H9 (cell line): ENCODE measurements at regions not wholly inside any gene's neighbourhood (a gene's known extent, or its start where the extent isn't known, plus 50 kb on each side); places are given as distances from the start of the nearest gene placed in this dataset.

Experiments used
- DNase-seq: peaks from one replicate; pipeline ENCODE4 v3.0.0-alpha.2; 2017
- H2AFZ ChIP-seq: one replicate; pipeline ENCODE4 v1.6.1; 2013; ENCODE audit warnings: mild to moderate bottlenecking, low read length, control low read depth, moderate library complexity
- H2AK5ac ChIP-seq: 2 replicates; pipeline ENCODE4 v1.6.1; 2013; ENCODE audit warnings: low read length, control low read depth, mixed read lengths; ENCODE audit not compliant: insufficient read length
- H2BK120ac ChIP-seq: one replicate; pipeline ENCODE4 v1.6.1; 2013; ENCODE audit warnings: low read depth, mild to moderate bottlenecking, low read length, control low read depth, inconsistent platforms; ENCODE audit not compliant: poor library complexity, severe bottlenecking
- H2BK12ac ChIP-seq: 2 replicates; pipeline ENCODE4 v1.6.1; 2013; ENCODE audit warnings: low read length, control low read depth, mixed read lengths, low read depth; ENCODE audit not compliant: insufficient read length
- H2BK15ac ChIP-seq: 2 replicates; pipeline ENCODE4 v1.6.1; 2013; ENCODE audit warnings: low read depth, low read length, control low read depth
- H2BK20ac ChIP-seq: one replicate; pipeline ENCODE4 v1.6.1; 2013; ENCODE audit warnings: low read depth, mild to moderate bottlenecking, low read length, control low read depth, inconsistent platforms; ENCODE audit not compliant: poor library complexity, severe bottlenecking
- H2BK5ac ChIP-seq: 2 replicates; pipeline ENCODE4 v1.6.1; 2013; ENCODE audit warnings: low read length, control low read depth, mixed read lengths; ENCODE audit not compliant: insufficient read length
- H3K14ac ChIP-seq: 2 replicates; pipeline ENCODE4 v1.6.1; 2013; ENCODE audit warnings: low read length, control low read depth; ENCODE audit not compliant: insufficient read depth
- H3K18ac ChIP-seq: 2 replicates; pipeline ENCODE4 v1.6.1; 2013; ENCODE audit warnings: low read depth, mild to moderate bottlenecking, mixed read lengths, low read length, control low read depth; ENCODE audit not compliant: insufficient read length
- H3K23ac ChIP-seq: 2 replicates; pipeline ENCODE4 v1.6.1; 2013; ENCODE audit warnings: low read length, control low read depth, mixed read lengths, low read depth; ENCODE audit not compliant: insufficient read length
- H3K23me2 ChIP-seq: 2 replicates; pipeline ENCODE4 v1.6.1; 2013; ENCODE audit warnings: low read depth, mild to moderate bottlenecking, mixed read lengths, low read length, control low read depth; ENCODE audit not compliant: insufficient read length, poor library complexity, severe bottlenecking
- H3K27ac ChIP-seq: 2 replicates; pipeline ENCODE4 v1.5.1; 2013; ENCODE audit warnings: low read length, control low read depth, mixed read lengths, low read depth; ENCODE audit not compliant: insufficient read length
- H3K27me3 ChIP-seq: 2 replicates; pipeline ENCODE4 v1.6.1; 2013; ENCODE audit warnings: low read length, control low read depth, inconsistent platforms; ENCODE audit not compliant: insufficient read depth
- H3K4ac ChIP-seq: 2 replicates; pipeline ENCODE4 v1.6.1; 2013; ENCODE audit warnings: low read depth, mild to moderate bottlenecking, control low read depth, inconsistent platforms, low read length, moderate library complexity
- H3K4me1 ChIP-seq: 2 replicates; pipeline ENCODE4 v1.6.1; 2013; ENCODE audit warnings: low read length, control low read depth, inconsistent platforms; ENCODE audit not compliant: insufficient read depth
- H3K4me2 ChIP-seq: 2 replicates; pipeline ENCODE4 v1.6.1; 2013; ENCODE audit warnings: low read length, control low read depth, mixed read lengths; ENCODE audit not compliant: insufficient read length, insufficient read depth
- H3K56ac ChIP-seq: 2 replicates; pipeline ENCODE4 v1.6.1; 2013; ENCODE audit warnings: low read depth, mild to moderate bottlenecking, mixed read lengths, low read length, control low read depth; ENCODE audit not compliant: insufficient read length
- H3K79me1 ChIP-seq: 2 replicates; pipeline ENCODE4 v1.6.1; 2013; ENCODE audit warnings: low read depth, mild to moderate bottlenecking, moderate library complexity, low read length, control low read depth, inconsistent platforms; ENCODE audit not compliant: insufficient read depth, poor library complexity, severe bottlenecking
- H3K79me2 ChIP-seq: 2 replicates; pipeline ENCODE4 v1.6.1; 2013; ENCODE audit warnings: low read length, control low read depth, inconsistent platforms; ENCODE audit not compliant: insufficient read depth
- H3K9ac ChIP-seq: 2 replicates; pipeline ENCODE4 v1.6.1; 2013; ENCODE audit warnings: low read length, control low read depth, mixed read lengths; ENCODE audit not compliant: insufficient read length; ENCODE audit errors: extremely low read depth
- H3K9me3 ChIP-seq: one replicate; pipeline ENCODE4 v1.6.1; 2013; ENCODE audit warnings: low read depth, low read length, inconsistent platforms; ENCODE audit not compliant: control insufficient read depth
- H3T11ph ChIP-seq: one replicate; pipeline ENCODE4 v1.6.1; 2013; ENCODE audit warnings: mild to moderate bottlenecking, low read length, control low read depth, inconsistent platforms
- H4K20me1 ChIP-seq: one replicate; pipeline ENCODE4 v1.6.1; 2013; ENCODE audit not compliant: control insufficient read depth, insufficient read length, insufficient read depth
- H4K5ac ChIP-seq: 2 replicates; pipeline ENCODE4 v1.6.1; 2013; ENCODE audit warnings: low read depth, mild to moderate bottlenecking, mixed read lengths, low read length, control low read depth; ENCODE audit not compliant: insufficient read length
- H4K8ac ChIP-seq: replicated peaks from 2 replicates; pipeline ENCODE4 v1.6.1; 2013; ENCODE audit warnings: low read length, control low read depth, mixed read lengths, low read depth; ENCODE audit not compliant: insufficient read length
- H4K91ac ChIP-seq: 2 replicates; pipeline ENCODE4 v1.6.1; 2013; ENCODE audit warnings: low read depth, mild to moderate bottlenecking, moderate library complexity, mixed read lengths, low read length, control low read depth; ENCODE audit not compliant: insufficient read length
- H3K27ac Mint-ChIP-seq, 3 experiments: 2 replicates in 2 of 3; 3 replicates in 1 of 3; pipeline ENCODE4 v1.8.0; 2020 to 2021; ENCODE audit warnings: mixed read lengths in 3 of 3, mild to moderate bottlenecking in 1 of 3, moderate library complexity in 1 of 3
- H3K27me3 Mint-ChIP-seq: 2 replicates; pipeline ENCODE4 v1.8.0; 2021; ENCODE audit warnings: low read depth, mild to moderate bottlenecking, moderate library complexity, mixed read lengths
- H3K36me3 Mint-ChIP-seq, 3 experiments: 2 replicates in 2 of 3; 3 replicates in 1 of 3; pipeline ENCODE4 v1.8.0; 2020 to 2021; ENCODE audit warnings: low read depth in 3 of 3, mixed read lengths in 3 of 3; ENCODE audit not compliant: insufficient read depth in 1 of 3
- H3K4me1 Mint-ChIP-seq, 2 experiments: 2 replicates each; pipeline ENCODE4 v1.8.0; 2020; ENCODE audit warnings: mixed read lengths in 2 of 2
- H3K4me3 Mint-ChIP-seq, 2 experiments: 2 replicates in 1 of 2; 3 replicates in 1 of 2; pipeline ENCODE4 v1.8.0; 2020 to 2021; ENCODE audit warnings: mild to moderate bottlenecking in 2 of 2, mixed read lengths in 2 of 2, moderate library complexity in 1 of 2
- H3K9me3 Mint-ChIP-seq, 2 experiments: 2 replicates in 1 of 2; 3 replicates in 1 of 2; pipeline ENCODE4 v1.8.0; 2020; ENCODE audit warnings: mild to moderate bottlenecking in 2 of 2, mixed read lengths in 2 of 2, moderate library complexity in 1 of 2
- WGBS: extraction: QIAGEN DNeasy Blood & Tissue Kit; methylation state at CpG from one replicate; pipeline ENCODE4 v1.1.7; 2013; ENCODE audit warnings: missing lambda C conversion rate, low lambda C conversion rate, mixed read lengths; ENCODE audit not compliant: insufficient read length; ENCODE audit errors: extremely low coverage; 5-methylcytosine and 5-hydroxymethylcytosine counted together
- TF ChIP-seq, protein P1 (sequence below): fragments of 200-600 bp; sonication (generic); conservative IDR thresholded peaks from 3 replicates; pipeline ENCODE4 v1.8.0; 2021; ENCODE audit warnings: antibody characterized with exemption, mild to moderate bottlenecking

DNA sequence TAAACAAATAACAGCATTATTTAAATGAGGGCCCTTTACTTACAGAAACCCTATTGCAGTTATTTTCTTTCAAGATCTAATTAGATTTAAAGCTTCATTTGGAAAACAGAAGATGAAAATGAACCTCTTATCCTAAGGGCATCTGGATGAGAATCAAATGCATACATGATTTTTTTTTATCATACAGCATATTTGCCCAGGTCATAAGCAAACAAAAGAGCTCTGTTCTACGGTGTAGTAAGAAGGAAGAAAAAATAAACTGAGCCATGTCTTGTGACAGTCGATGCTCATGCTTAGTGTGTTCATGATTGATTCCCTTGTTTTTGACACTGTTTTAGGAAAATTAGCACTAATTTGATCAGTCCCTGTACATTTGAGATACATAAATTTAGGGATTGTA is 202.6 kb upstream of the RNF32 start:
- Histone ChIP-seq H4K20me1 (no peaks in the 10 kb centered on the region), H2BK15ac (no peak overlapping the region), H3K9ac (no peak overlapping the region), H3K9me3 (no peaks in the 10 kb centered on the region), H3K79me1 (no peaks in the 10 kb centered on the region), H4K8ac (no peak overlapping the region), H3K14ac (no peak overlapping the region), H2AK5ac (no peak overlapping the region), H2BK20ac (no peak overlapping the region), H3K18ac (no peak overlapping the region), H2BK12ac (no peak overlapping the region), H3K56ac (no peak overlapping the region), H3K27ac (no peak overlapping the region), H2BK120ac (no peak overlapping the region), H3K4me1 (no peaks in the 10 kb centered on the region), H4K5ac (no peak overlapping the region), H3T11ph (no peak overlapping the region), H3K79me2 (no peaks in the 10 kb centered on the region), H2AFZ (no peak overlapping the region), H3K23me2 (no peaks in the 10 kb centered on the region), H3K4ac (no peak overlapping the region), H2BK5ac (no peak overlapping the region), H3K4me2 (no peak overlapping the region), H3K23ac (no peak overlapping the region), H4K91ac (no peak overlapping the region), H3K27me3 (no peaks in the 10 kb centered on the region)
- Mint-ChIP-seq H3K9me3 (no peaks in the 10 kb centered on the region), H3K4me1 (peaks cover 10 to 25% of the 10 kb centered on the region in 2 experiments), H3K27me3 (peaks cover 4% of the 10 kb centered on the region), H3K36me3 (no peaks in the 10 kb centered on the region; a peak in 1 of 7 replicates), H3K27ac (no peak overlapping the region), H3K4me3 (no peak overlapping the region)
- no peak for DNase-seq
- WGBS, result no CpG with 5 or more reads among the region's 2 CpGs
- TF ChIP-seq, protein P1, sequence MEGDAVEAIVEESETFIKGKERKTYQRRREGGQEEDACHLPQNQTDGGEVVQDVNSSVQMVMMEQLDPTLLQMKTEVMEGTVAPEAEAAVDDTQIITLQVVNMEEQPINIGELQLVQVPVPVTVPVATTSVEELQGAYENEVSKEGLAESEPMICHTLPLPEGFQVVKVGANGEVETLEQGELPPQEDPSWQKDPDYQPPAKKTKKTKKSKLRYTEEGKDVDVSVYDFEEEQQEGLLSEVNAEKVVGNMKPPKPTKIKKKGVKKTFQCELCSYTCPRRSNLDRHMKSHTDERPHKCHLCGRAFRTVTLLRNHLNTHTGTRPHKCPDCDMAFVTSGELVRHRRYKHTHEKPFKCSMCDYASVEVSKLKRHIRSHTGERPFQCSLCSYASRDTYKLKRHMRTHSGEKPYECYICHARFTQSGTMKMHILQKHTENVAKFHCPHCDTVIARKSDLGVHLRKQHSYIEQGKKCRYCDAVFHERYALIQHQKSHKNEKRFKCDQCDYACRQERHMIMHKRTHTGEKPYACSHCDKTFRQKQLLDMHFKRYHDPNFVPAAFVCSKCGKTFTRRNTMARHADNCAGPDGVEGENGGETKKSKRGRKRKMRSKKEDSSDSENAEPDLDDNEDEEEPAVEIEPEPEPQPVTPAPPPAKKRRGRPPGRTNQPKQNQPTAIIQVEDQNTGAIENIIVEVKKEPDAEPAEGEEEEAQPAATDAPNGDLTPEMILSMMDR, result no peak
